ENCODE measurements at regions not wholly inside any gene's neighbourhood (a gene's known extent, or its start where the extent isn't known, plus 50 kb on each side); places are given as distances from the start of the nearest gene placed in this dataset.
"Not testable (repeated sequence)": the region's sequence is repeated elsewhere in the genome, so short reads cannot be mapped to it uniquely, and the experiment has no call there.

DNA sequence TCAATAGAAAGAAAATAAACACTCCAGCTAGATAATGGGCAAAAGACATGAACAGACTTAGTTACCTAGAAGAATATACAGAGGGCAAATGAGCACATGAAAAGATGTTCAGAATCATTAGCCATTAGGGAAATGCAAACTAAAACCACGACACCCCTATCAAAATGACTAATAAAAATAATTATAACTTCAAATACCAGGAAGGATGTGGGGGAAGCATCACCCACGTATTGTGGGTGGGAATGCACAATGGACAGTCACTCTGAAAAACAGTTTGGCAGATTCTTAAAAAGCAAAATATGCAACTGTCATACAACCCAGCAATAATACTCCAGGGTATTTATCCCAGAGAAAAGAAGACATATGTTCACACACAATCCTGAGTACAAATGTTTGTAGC lies 92.6 kb downstream of the DLL1 start:
- no peak for DNase-seq (ENCODE audit: extremely low read depth in 1 of 2, low read depth in 1 of 2)

GRCh38 chr6:170193326-170193821 lies 97.5 kb downstream of the DLL1 start:
- no peak for DNase-seq (ENCODE audit: extremely low read depth in 1 of 2, low read depth in 1 of 2)

- no peak for DNase-seq (ENCODE audit: extremely low read depth in 1 of 2, low read depth in 1 of 2)
Measured at GRCh38 chr6:170192905-170193304, 98.0 kb downstream of the DLL1 start.

GRCh38 chr6:170192101-170192500 lies 98.8 kb downstream of the DLL1 start:
- DNase-seq (ENCODE audit: extremely low read depth in 1 of 2, low read depth in 1 of 2) = not testable (repeated sequence)

GRCh38 chr6:170190046-170190445 lies 100.8 kb downstream of the DLL1 start:
- no peak for DNase-seq (ENCODE audit: extremely low read depth in 1 of 2, low read depth in 1 of 2)

DNA sequence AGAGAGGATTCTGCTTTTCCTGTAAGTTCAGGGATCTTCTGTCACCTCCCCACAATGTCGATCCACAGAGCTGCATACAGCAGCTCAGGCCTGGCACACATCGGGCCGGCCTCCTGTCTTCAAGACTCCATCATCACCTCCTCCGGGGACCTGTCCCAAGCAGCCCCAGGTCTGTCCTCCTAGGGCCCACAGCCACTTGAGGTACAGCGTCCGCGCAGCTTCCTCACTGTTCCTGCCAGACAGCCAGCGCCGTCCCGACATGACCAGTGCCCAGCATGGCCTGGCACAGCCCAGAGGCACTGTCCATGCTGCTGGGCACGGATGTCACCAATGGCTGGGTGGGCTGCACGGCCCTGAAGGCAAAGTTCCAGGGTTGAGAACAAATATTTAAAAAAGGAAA lies 101.6 kb downstream of the DLL1 start:
- DNase-seq (ENCODE audit: extremely low read depth in 1 of 2, low read depth in 1 of 2) = no peak

- no peak for DNase-seq (ENCODE audit: extremely low read depth in 1 of 2, low read depth in 1 of 2)
Measured at GRCh38 chr6:170188571-170189001, 102.3 kb downstream of the DLL1 start.

GRCh38 chr6:170187669-170188566 lies 103.0 kb downstream of the DLL1 start:
- no peak for DNase-seq (ENCODE audit: extremely low read depth in 1 of 2, low read depth in 1 of 2)

- DNase-seq (ENCODE audit: extremely low read depth in 1 of 2, low read depth in 1 of 2) = no peak
Measured at GRCh38 chr6:170186941-170187668, 103.8 kb downstream of the DLL1 start.

- no peak for DNase-seq (ENCODE audit: extremely low read depth in 1 of 2, low read depth in 1 of 2)
Measured at GRCh38 chr6:170186006-170186935, 104.6 kb downstream of the DLL1 start.

- DNase-seq (ENCODE audit: extremely low read depth in 1 of 2, low read depth in 1 of 2) = no peak
Measured at GRCh38 chr6:170185175-170185978, 105.5 kb downstream of the DLL1 start.

DNA sequence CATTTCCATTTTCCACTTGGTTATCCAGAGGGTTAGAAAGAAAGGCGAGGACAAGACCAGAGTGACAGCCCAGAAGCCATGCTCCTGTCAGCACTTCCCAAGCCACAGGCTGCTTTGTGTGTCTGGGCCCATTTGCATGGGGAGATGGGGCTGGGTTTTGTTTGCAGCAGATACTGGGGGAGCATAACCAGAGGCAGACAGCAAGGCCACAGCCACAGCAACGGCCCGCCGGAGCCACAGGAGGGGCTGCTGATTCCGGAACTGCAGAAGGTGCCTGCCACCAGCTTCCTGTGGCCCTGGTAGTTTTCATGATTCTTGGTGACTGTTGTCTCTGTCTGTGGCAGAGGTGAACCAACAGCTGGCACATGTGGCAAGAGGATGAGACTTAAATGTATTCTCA lies 106.6 kb downstream of the DLL1 start:
- DNase-seq (ENCODE audit: extremely low read depth in 1 of 2, low read depth in 1 of 2) = no peak

- DNase-seq (ENCODE audit: extremely low read depth in 1 of 2, low read depth in 1 of 2) = no peak
Measured at GRCh38 chr6:170183521-170183920, 107.4 kb downstream of the DLL1 start.

GRCh38 chr6:170182781-170183120 lies 108.1 kb downstream of the DLL1 start:
- DNase-seq (ENCODE audit: extremely low read depth in 1 of 2, low read depth in 1 of 2) = no peak

DNA sequence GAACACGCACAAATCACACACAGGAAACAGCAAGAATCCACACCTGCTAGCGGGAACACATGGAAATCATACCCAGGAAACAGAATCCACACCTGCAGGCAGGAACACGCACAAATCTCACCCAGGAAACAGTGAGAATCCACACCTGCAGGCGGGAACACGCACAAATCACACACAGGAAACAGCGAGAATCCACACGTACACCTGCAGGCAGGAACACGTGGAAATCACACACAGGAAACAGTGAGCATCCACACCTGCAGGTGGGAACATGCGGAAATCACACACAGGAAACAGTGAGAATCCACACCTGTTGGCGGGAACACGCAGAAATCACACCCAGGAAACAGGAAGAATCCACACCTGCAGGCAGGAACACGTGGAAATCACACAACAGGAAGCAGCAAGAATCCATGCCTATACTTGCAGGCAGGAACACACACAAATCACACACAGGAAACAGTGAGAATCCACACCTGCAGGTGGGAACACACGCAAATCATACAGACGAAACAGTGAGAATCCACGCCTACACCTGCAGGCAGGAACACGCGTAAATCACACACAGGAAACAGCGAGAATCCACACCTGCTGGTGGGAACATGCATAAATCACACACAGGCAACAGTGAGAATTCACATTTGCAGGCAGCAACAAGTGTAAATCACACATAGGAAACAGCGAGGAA lies 108.6 kb downstream of the DLL1 start:
- no peak for DNase-seq (ENCODE audit: extremely low read depth in 1 of 2, low read depth in 1 of 2)

DNA sequence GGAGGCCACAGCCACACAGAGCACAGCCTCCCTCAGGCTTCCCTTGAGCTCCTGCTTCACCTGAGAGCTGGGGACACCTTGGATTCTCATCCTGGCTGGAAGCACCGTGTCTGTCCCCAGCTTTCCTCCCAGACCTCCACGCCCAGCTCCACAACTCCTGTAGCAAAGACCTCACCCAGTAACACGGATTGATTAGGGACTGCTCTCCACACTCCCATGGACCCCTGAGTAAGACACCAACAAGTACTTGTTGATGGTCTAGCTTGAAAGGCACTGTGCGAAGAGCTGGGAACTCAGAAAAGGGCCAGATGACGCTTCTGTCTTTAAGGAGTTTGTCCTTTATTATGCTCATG lies 109.6 kb downstream of the DLL1 start:
- DNase-seq (ENCODE audit: extremely low read depth in 1 of 2, low read depth in 1 of 2) = no peak

GRCh38 chr6:170180671-170181337 lies 110.1 kb downstream of the DLL1 start:
- no peak for DNase-seq (ENCODE audit: extremely low read depth in 1 of 2, low read depth in 1 of 2)

DNA sequence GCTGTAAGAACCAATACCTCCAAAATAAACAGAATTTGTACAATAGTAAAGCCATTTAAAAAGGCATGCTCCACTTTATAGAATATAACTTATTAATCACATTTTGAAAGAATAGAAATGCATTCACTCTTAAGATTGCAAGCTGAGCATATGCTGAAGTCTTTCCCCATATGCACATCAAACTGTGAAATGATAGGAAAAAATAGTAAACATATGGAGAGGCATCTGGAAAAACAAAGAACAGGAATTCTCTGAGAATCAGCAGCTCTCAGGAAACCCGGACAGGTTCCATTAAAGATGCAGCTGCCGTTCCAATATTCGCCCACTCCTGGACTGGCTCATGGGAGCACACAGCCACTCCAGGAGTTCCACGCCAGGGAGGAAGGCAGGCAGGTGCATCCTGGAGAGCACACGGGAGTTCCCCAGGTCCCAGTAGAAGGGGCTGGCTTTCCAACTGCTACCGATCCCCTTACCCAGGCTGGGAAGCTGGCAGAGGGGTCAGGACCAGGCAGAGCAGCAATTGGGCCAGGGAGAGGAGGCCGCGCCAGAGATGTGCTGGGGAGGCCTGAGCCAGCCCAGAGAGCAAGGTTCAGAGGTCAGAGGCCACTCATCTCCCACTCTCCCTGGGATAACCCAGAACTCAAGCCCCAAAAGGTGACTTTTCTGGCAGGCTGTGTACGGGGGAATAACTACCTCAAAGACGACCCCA lies 111.1 kb downstream of the DLL1 start:
- no peak for DNase-seq (ENCODE audit: extremely low read depth in 1 of 2, low read depth in 1 of 2)

Measured in activated CD8-positive, alpha-beta memory T cell treated with anti-CD3 and anti-CD28 coated beads for 1 hour (primary cell).